Neural progenitor cell (in vitro differentiated cells): ENCODE measurements at regions not wholly inside any gene's neighbourhood (a gene's known extent, or its start where the extent isn't known, plus 50 kb on each side); places are given as distances from the start of the nearest gene placed in this dataset.
A peak's percentile ranks its signal among the peaks of the same experiment; 100 is the strongest.

Experiments used
- DNase-seq: peaks from one replicate; pipeline ENCODE4 v3.0.0-alpha.2; 2016; ENCODE audit warnings: low spot score
- H2AFZ ChIP-seq: fragments of 200-600 bp; sonication (generic); replicated peaks from 2 replicates; pipeline ENCODE4 v1.6.1; 2016; ENCODE audit warnings: antibody characterized with exemption
- H3F3A ChIP-seq: fragments of 200-600 bp; sonication (generic); 2 replicates; pipeline ENCODE4 v1.6.1; 2016; ENCODE audit warnings: antibody characterized with exemption, low read depth
- H3K27ac ChIP-seq: fragments of 200-600 bp; sonication (generic); 2 replicates; pipeline ENCODE4 v1.5.1; 2016; ENCODE audit warnings: mild to moderate bottlenecking
- H3K27me3 ChIP-seq: fragments of 200-600 bp; sonication (generic); 2 replicates; pipeline ENCODE4 v1.6.1; 2016; ENCODE audit warnings: mild to moderate bottlenecking, moderate library complexity
- H3K36me3 ChIP-seq: fragments of 200-600 bp; sonication (generic); 2 replicates; pipeline ENCODE4 v1.5.1; 2016
- H3K4me1 ChIP-seq: fragments of 200-600 bp; sonication (generic); 2 replicates; pipeline ENCODE4 v1.6.1; 2016; ENCODE audit warnings: mixed run types
- H3K4me2 ChIP-seq: fragments of 200-600 bp; sonication (generic); 2 replicates; pipeline ENCODE4 v1.6.1; 2016
- H3K4me3 ChIP-seq: fragments of 200-600 bp; sonication (generic); 2 replicates; pipeline ENCODE4 v1.5.1; 2016
- H3K79me2 ChIP-seq: fragments of 200-600 bp; sonication (generic); 2 replicates; pipeline ENCODE4 v1.6.1; 2016; ENCODE audit warnings: low read depth
- H3K9ac ChIP-seq: fragments of 200-600 bp; sonication (generic); 2 replicates; pipeline ENCODE4 v1.6.1; 2016
- H3K9me3 ChIP-seq: fragments of 200-600 bp; sonication (generic); 2 replicates; pipeline ENCODE4 v1.5.1; 2016; ENCODE audit warnings: low read depth
- H4K20me1 ChIP-seq: fragments of 200-600 bp; sonication (generic); 2 replicates; pipeline ENCODE4 v1.6.1; 2016; ENCODE audit warnings: low read depth
- H3K27ac Mint-ChIP-seq: 3 replicates; pipeline ENCODE4 v1.8.0; 2021; ENCODE audit warnings: mixed read lengths
- H3K27me3 Mint-ChIP-seq: 2 replicates; pipeline ENCODE4 v1.8.0; 2022; ENCODE audit warnings: low read depth, mild to moderate bottlenecking, inconsistent platforms, moderate library complexity, mixed read lengths; ENCODE audit not compliant: insufficient read depth
- H3K36me3 Mint-ChIP-seq: 3 replicates; pipeline ENCODE4 v1.8.0; 2021; ENCODE audit warnings: mixed read lengths
- H3K4me1 Mint-ChIP-seq: 3 replicates; pipeline ENCODE4 v1.8.0; 2021; ENCODE audit warnings: mixed read lengths
- H3K4me3 Mint-ChIP-seq: 3 replicates; pipeline ENCODE4 v1.8.0; 2021; ENCODE audit warnings: mild to moderate bottlenecking, moderate library complexity, mixed read lengths
- H3K9me3 Mint-ChIP-seq: 3 replicates; pipeline ENCODE4 v1.8.0; 2020; ENCODE audit warnings: mixed read lengths
- CTCF ChIP-seq: fragments of 200-600 bp; sonication (generic); IDR thresholded peaks from 2 replicates; pipeline ENCODE4 v1.5.1; 2017; ENCODE audit warnings: antibody characterized with exemption, mild to moderate bottlenecking
- EZH2 ChIP-seq: fragments of 200-600 bp; sonication (generic); IDR thresholded peaks from 2 replicates; pipeline ENCODE4 v1.6.1; 2017; ENCODE audit warnings: antibody characterized with exemption, mild to moderate bottlenecking, moderate library complexity
- EZH2phosphoT487 ChIP-seq: fragments of 200-600 bp; sonication (generic); IDR thresholded peaks from 2 replicates; pipeline ENCODE4 v1.6.1; 2017; ENCODE audit warnings: antibody characterized with exemption

GRCh38 chr3:79937567-79937966, 169.8 kb upstream of the ROBO1 start:
- Histone ChIP-seq H3K79me2 (no peaks in the 10 kb centered on the region), H3K9me3 (no peaks in the 10 kb centered on the region), H4K20me1 (no peaks in the 10 kb centered on the region), H3K36me3 (no peaks in the 10 kb centered on the region), H3K4me1 (peaks cover 28% of the 10 kb centered on the region), H3K9ac (no peak overlapping the region), H3K27me3 (no peaks in the 10 kb centered on the region), H3K4me2 (peak overlapping the region; percentile 63), H3K27ac (peak overlapping the region; percentile 62), H2AFZ (no peak overlapping the region), H3K4me3 (no peak overlapping the region), H3F3A (peaks cover 6% of the 10 kb centered on the region)
- no peak overlapping the region for H3K4me3 Mint-ChIP-seq
- H3K36me3 Mint-ChIP-seq = no peaks in the 10 kb centered on the region
- peaks cover 2% of the 10 kb centered on the region for H3K27me3 Mint-ChIP-seq
- no peaks in the 10 kb centered on the region for H3K9me3 Mint-ChIP-seq
- H3K4me1 Mint-ChIP-seq = peaks cover 20% of the 10 kb centered on the region
- DNase-seq = peak; percentile 89
- TF ChIP-seq CTCF (no peak), EZH2phosphoT487 (peak; percentile 65), EZH2 (no peak)
- H3K27ac Mint-ChIP-seq = no peak overlapping the region

GRCh38 chr3:79930196-79930595, 162.4 kb upstream of the ROBO1 start:
- Histone ChIP-seq H3K36me3 (no peaks in the 10 kb centered on the region), H3K79me2 (no peaks in the 10 kb centered on the region), H3K4me1 (no peaks in the 10 kb centered on the region), H3F3A (no peaks in the 10 kb centered on the region), H4K20me1 (no peaks in the 10 kb centered on the region), H3K9ac (no peak overlapping the region), H3K27me3 (no peaks in the 10 kb centered on the region), H3K4me3 (no peak overlapping the region), H3K27ac (no peak overlapping the region), H2AFZ (no peak overlapping the region), H3K4me2 (no peak overlapping the region), H3K9me3 (no peaks in the 10 kb centered on the region)
- no peaks in the 10 kb centered on the region for H3K36me3 Mint-ChIP-seq
- peaks cover 3% of the 10 kb centered on the region for H3K4me1 Mint-ChIP-seq
- DNase-seq = no peak
- H3K27me3 Mint-ChIP-seq = no peaks in the 10 kb centered on the region
- no peaks in the 10 kb centered on the region for H3K9me3 Mint-ChIP-seq
- no peak overlapping the region for H3K27ac Mint-ChIP-seq
- no peak for TF ChIP-seq EZH2
- TF ChIP-seq EZH2phosphoT487 = no peak
- no peak for TF ChIP-seq CTCF
- H3K4me3 Mint-ChIP-seq = no peak overlapping the region

- Mint-ChIP-seq H3K36me3 (no peaks in the 10 kb centered on the region), H3K27me3 (no peaks in the 10 kb centered on the region), H3K4me1 (peaks cover 3% of the 10 kb centered on the region), H3K9me3 (no peaks in the 10 kb centered on the region), H3K27ac (no peak overlapping the region), H3K4me3 (no peak overlapping the region)
- Histone ChIP-seq H3K4me1 (no peaks in the 10 kb centered on the region), H3F3A (no peaks in the 10 kb centered on the region), H3K9ac (no peak overlapping the region), H4K20me1 (no peaks in the 10 kb centered on the region), H3K4me3 (no peak overlapping the region), H3K36me3 (no peaks in the 10 kb centered on the region), H3K9me3 (no peaks in the 10 kb centered on the region), H3K79me2 (no peaks in the 10 kb centered on the region), H3K27me3 (no peaks in the 10 kb centered on the region), H3K27ac (no peak overlapping the region), H2AFZ (no peak overlapping the region), H3K4me2 (no peak overlapping the region)
- DNase-seq = no peak
- no peak for TF ChIP-seq CTCF
- TF ChIP-seq EZH2phosphoT487 = no peak
- TF ChIP-seq EZH2 = no peak
These were observed 161.1 kb upstream of the ROBO1 start for GRCh38 chr3:79928687-79929408.
